ENCODE measurements at regions not wholly inside any gene's neighbourhood (a gene's known extent, or its start where the extent isn't known, plus 50 kb on each side); places are given as distances from the start of the nearest gene placed in this dataset.

DNA sequence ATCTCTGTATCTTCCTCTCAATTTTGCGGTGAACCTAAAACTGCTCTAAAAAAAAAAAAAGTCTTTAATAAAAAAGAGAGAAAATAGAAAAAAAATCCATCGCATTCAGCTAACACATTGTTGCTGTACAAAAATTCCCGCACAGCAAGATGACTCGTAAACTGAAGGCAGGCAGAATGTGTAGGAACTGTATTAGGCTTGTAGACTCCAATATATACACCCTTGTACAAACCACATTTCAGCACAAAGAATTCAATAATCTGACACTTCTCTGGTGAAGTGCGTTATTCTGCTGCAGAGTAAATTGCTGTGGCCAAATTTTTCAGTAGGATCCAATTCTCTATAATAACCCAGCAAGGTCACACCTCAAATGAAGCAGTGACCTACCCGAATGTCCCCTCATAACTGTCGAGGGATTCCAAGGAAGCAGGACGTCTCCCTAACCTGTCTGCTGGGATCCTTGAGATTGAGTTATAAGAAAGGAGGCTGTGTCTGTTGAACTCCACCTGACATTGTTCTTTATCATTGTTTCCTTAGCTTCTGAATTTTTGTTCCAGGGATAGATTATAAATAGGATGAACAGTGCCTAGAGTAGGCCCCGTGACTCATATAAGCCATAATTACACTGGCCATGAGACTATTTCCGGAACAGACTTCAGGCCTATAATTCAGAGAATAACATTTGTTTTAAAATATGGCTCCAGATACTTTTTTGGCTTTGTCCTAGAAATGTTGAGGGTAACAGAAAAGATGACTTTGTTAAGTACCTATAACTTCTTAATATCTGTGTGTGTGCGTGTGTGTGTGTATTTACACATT is 348.3 kb downstream of the PCDH7 start:
- H2AFZ ChIP-seq: no peak overlapping the region
- no peak overlapping the region for H3K27ac ChIP-seq
- no peaks in the 10 kb centered on the region for H3K36me3 ChIP-seq (ENCODE audit: low read depth)
- H3K9me3 ChIP-seq (ENCODE audit: low read depth): no peaks in the 10 kb centered on the region
- H4K20me1 ChIP-seq (ENCODE audit: insufficient read depth): no peaks in the 10 kb centered on the region
- no peak overlapping the region for H3K9ac ChIP-seq
- TF ChIP-seq EZH2 (IDR thresholded peaks at IDR 0.05; ENCODE audit: insufficient read depth, poor library complexity, severe bottlenecking): no peak
- no peak for TF ChIP-seq EZH2phosphoT487 (IDR thresholded peaks at IDR 0.05; ENCODE audit: insufficient read depth, low read depth)
- H3F3A ChIP-seq (ENCODE audit: insufficient read depth): no peaks in the 10 kb centered on the region
- no peak overlapping the region for H3K4me3 ChIP-seq
- DNase-seq: no peak
- in situ Hi-C loops (cut with MboI): no loop called here
- no peaks in the 10 kb centered on the region for H3K27me3 ChIP-seq (replicated peaks; ENCODE audit: insufficient read depth)
- WGBS, 2 experiments (ENCODE audit: low coverage in 1 of 2, low lambda C conversion rate in 2 of 2, missing lambda C conversion rate in 2 of 2): 39 to 43% methylated on average over 11 of the region's 11 CpGs
- no peak overlapping the region for H3K4me2 ChIP-seq (ENCODE audit: unreplicated experiment)
- no peaks in the 10 kb centered on the region for H3K4me1 ChIP-seq (ENCODE audit: insufficient read depth)
- no peaks in the 10 kb centered on the region for H3K9me2 ChIP-seq (ENCODE audit: insufficient read depth)
- H3K79me2 ChIP-seq (ENCODE audit: insufficient read depth): no peaks in the 10 kb centered on the region

DNA sequence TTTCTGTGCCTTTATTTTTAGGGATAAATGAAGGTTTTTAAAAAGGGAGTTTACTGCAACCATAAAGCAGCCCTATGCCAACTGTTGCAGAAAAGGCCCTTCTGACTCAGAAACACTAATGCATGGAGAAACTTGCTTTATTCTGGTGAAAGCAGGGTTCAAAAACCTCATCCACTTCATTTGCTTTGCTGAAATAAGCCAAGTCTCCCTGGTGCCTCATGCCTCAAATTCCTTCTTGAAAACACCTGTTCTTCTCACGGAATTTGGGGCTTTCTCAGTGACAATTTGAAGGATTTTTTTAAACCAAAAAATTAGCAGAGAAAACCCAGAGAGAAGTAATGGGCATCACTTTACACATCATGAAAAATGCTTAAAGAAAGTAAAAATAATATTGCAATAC is 349.0 kb downstream of the PCDH7 start:
- TF ChIP-seq EZH2phosphoT487 (IDR thresholded peaks at IDR 0.05; ENCODE audit: insufficient read depth, low read depth) (no peak), EZH2 (IDR thresholded peaks at IDR 0.05; ENCODE audit: insufficient read depth, poor library complexity, severe bottlenecking) (no peak)
- in situ Hi-C loops (cut with MboI): no loop called here
- WGBS, 2 experiments (ENCODE audit: low coverage in 1 of 2, low lambda C conversion rate in 2 of 2, missing lambda C conversion rate in 2 of 2): 31 to 53% methylated on average over 1 of the region's 1 CpG
- H3K9ac ChIP-seq: no peak overlapping the region
- no peak overlapping the region for H3K4me2 ChIP-seq (ENCODE audit: unreplicated experiment)
- H3K4me1 ChIP-seq (ENCODE audit: insufficient read depth): no peaks in the 10 kb centered on the region
- H3K27ac ChIP-seq: no peak overlapping the region
- H3K79me2 ChIP-seq (ENCODE audit: insufficient read depth): no peaks in the 10 kb centered on the region
- H3K36me3 ChIP-seq (ENCODE audit: low read depth): no peaks in the 10 kb centered on the region
- no peak for DNase-seq
- H3K9me2 ChIP-seq (ENCODE audit: insufficient read depth): no peaks in the 10 kb centered on the region
- H4K20me1 ChIP-seq (ENCODE audit: insufficient read depth): no peaks in the 10 kb centered on the region
- no peaks in the 10 kb centered on the region for H3K27me3 ChIP-seq (replicated peaks; ENCODE audit: insufficient read depth)
- H2AFZ ChIP-seq: no peak overlapping the region
- H3K9me3 ChIP-seq (ENCODE audit: low read depth): no peaks in the 10 kb centered on the region
- H3F3A ChIP-seq (ENCODE audit: insufficient read depth): no peaks in the 10 kb centered on the region
- H3K4me3 ChIP-seq: no peak overlapping the region

DNA sequence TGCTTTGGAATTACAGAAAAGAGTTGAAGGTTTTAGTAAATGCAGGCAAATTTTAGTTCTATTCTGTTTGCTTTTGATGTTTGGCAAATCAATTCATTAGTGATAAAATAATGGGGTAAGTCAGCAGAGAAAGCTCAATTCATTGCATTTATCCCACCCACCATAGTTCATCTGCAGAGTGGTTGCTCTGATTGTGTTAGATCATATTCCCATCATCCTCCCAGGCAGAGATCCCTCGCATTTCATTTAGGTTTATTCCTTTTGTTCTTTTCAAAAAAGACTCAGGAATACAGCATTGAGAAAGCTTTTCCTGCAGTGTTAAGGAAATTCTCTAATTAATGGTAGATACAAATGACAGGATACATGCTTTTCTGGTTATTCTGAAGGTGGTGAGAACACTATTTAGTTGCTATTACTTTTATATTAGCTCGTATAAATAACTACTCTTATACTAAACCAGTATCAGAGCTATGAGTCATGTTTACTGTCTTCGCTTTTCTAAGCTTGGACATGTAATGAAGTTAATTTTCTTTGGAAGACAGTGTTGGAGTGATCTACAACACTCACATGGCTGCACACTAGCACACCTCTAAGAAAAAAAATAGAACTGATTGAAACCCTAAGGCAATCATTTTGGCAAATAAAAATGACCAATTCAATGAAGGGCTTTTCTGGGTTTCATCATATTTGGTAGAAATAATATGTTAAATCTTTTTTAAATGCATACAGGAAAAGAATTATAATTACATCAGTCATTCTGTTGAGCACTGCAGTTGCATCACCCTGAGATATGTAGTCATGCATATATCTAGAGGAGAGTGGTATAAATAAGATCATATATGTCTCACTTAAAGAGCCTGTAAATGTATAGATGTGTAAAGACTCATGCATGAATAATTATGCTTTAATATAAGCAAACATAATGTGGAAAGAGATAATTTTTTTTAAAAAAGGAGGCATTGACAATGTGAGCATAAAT is 351.6 kb downstream of the PCDH7 start:
- H3K27ac ChIP-seq: no peak overlapping the region

DNA sequence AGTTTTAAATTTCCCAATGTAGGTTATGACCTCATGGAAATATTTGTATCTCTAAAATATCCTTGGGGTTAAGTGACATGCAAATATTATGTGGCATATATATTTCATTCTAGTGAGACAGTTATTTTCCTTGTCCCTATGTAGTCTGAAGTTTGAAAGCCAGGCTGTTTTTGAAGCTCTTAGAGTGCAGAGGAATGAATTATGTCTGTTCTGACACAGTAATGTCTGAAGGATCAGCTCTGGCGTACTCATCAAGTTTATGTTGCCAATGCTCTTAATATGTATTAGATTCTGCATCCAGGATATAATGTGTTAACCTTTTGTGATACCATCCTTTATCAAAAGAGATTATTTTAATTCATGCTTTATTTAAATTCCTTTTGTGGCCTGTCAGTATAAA is 355.8 kb downstream of the PCDH7 start:
- no peaks in the 10 kb centered on the region for H3K27me3 ChIP-seq (replicated peaks; ENCODE audit: insufficient read depth)
- H3K27ac ChIP-seq: no peak overlapping the region
- no peaks in the 10 kb centered on the region for H3K36me3 ChIP-seq (ENCODE audit: low read depth)
- in situ Hi-C loops (cut with MboI): no loop called here
- WGBS, 2 experiments (ENCODE audit: low coverage in 1 of 2, low lambda C conversion rate in 2 of 2, missing lambda C conversion rate in 2 of 2): 0% methylated on average over 1 of the region's 1 CpG
- no peak for DNase-seq
- no peak overlapping the region for H3K9ac ChIP-seq
- H3F3A ChIP-seq (ENCODE audit: insufficient read depth): no peaks in the 10 kb centered on the region
- TF ChIP-seq EZH2 (IDR thresholded peaks at IDR 0.05; ENCODE audit: insufficient read depth, poor library complexity, severe bottlenecking) (no peak), EZH2phosphoT487 (IDR thresholded peaks at IDR 0.05; ENCODE audit: insufficient read depth, low read depth) (no peak)
- no peak overlapping the region for H3K4me2 ChIP-seq (ENCODE audit: unreplicated experiment)
- H3K9me2 ChIP-seq (ENCODE audit: insufficient read depth): no peaks in the 10 kb centered on the region
- H3K4me1 ChIP-seq (ENCODE audit: insufficient read depth): no peaks in the 10 kb centered on the region; the same call in 1 of the 2 replicates
- no peaks in the 10 kb centered on the region for H3K79me2 ChIP-seq (ENCODE audit: insufficient read depth)
- no peaks in the 10 kb centered on the region for H3K9me3 ChIP-seq (ENCODE audit: low read depth)
- H4K20me1 ChIP-seq (ENCODE audit: insufficient read depth): no peaks in the 10 kb centered on the region
- no peak overlapping the region for H2AFZ ChIP-seq
- H3K4me3 ChIP-seq: no peak overlapping the region

More for the DNA sequence above, 351.6 kb downstream of the PCDH7 start:
- Histone ChIP-seq H3F3A (ENCODE audit: insufficient read depth) (no peaks in the 10 kb centered on the region), H3K27me3 (replicated peaks; ENCODE audit: insufficient read depth) (no peaks in the 10 kb centered on the region), H3K4me3 (no peak overlapping the region), H3K36me3 (ENCODE audit: low read depth) (no peaks in the 10 kb centered on the region), H4K20me1 (ENCODE audit: insufficient read depth) (no peaks in the 10 kb centered on the region), H2AFZ (no peak overlapping the region), H3K9me3 (ENCODE audit: low read depth) (no peaks in the 10 kb centered on the region), H3K9me2 (ENCODE audit: insufficient read depth) (no peaks in the 10 kb centered on the region), H3K79me2 (ENCODE audit: insufficient read depth) (no peaks in the 10 kb centered on the region), H3K9ac (no peak overlapping the region), H3K4me2 (ENCODE audit: unreplicated experiment) (no peak overlapping the region), H3K4me1 (ENCODE audit: insufficient read depth) (no peaks in the 10 kb centered on the region)
- WGBS, 2 experiments (ENCODE audit: low coverage in 1 of 2, low lambda C conversion rate in 2 of 2, missing lambda C conversion rate in 2 of 2): 17 to 24% methylated on average over 3 of the region's 3 CpGs
- no peak for DNase-seq
- in situ Hi-C loops (cut with MboI): no loop called here
- no peak for TF ChIP-seq EZH2phosphoT487 (IDR thresholded peaks at IDR 0.05; ENCODE audit: insufficient read depth, low read depth)
- no peak for TF ChIP-seq EZH2 (IDR thresholded peaks at IDR 0.05; ENCODE audit: insufficient read depth, poor library complexity, severe bottlenecking)
